ENCODE measurements at regions not wholly inside any gene's neighbourhood (a gene's known extent, or its start where the extent isn't known, plus 50 kb on each side); places are given as distances from the start of the nearest gene placed in this dataset.

GRCh38 chr10:83373671-83374070 lies 765.6 kb upstream of the GHITM start:
- TF ChIP-seq POLR2A (IDR thresholded peaks at IDR 0.05), result no peak
- no peak for TF ChIP-seq CTCF (IDR thresholded peaks at IDR 0.05)

Measured in thyroid gland (tissue), 4 donors.